ENCODE measurements at regions not wholly inside any gene's neighbourhood (a gene's known extent, or its start where the extent isn't known, plus 50 kb on each side); places are given as distances from the start of the nearest gene placed in this dataset.

- TF ChIP-seq EZH2 (IDR thresholded peaks at IDR 0.05) (no peak), POLR2AphosphoS5 (IDR thresholded peaks at IDR 0.05; ENCODE audit: borderline replicate concordance, low read depth, low read length) (no peak), FOXP2 (optimal IDR thresholded peaks at IDR 0.05; ENCODE audit: control extremely low read depth, extremely low read length, insufficient read depth) (no peak)
Observed at GRCh38 chr13:106133025-106133424, 402.4 kb downstream of the EFNB2 start.

Data from SK-N-MC (cell line).